H9 (cell line): ENCODE measurements at regions not wholly inside any gene's neighbourhood (a gene's known extent, or its start where the extent isn't known, plus 50 kb on each side); places are given as distances from the start of the nearest gene placed in this dataset.

Source experiments
- DNase-seq: peaks from one replicate; pipeline ENCODE4 v3.0.0-alpha.2; 2017
- H2AFZ ChIP-seq: one replicate; pipeline ENCODE4 v1.6.1; 2013; ENCODE audit warnings: mild to moderate bottlenecking, low read length, control low read depth, moderate library complexity
- H2AK5ac ChIP-seq: 2 replicates; pipeline ENCODE4 v1.6.1; 2013; ENCODE audit warnings: low read length, control low read depth, mixed read lengths; ENCODE audit not compliant: insufficient read length
- H2BK120ac ChIP-seq: one replicate; pipeline ENCODE4 v1.6.1; 2013; ENCODE audit warnings: low read depth, mild to moderate bottlenecking, low read length, control low read depth, inconsistent platforms; ENCODE audit not compliant: poor library complexity, severe bottlenecking
- H2BK12ac ChIP-seq: 2 replicates; pipeline ENCODE4 v1.6.1; 2013; ENCODE audit warnings: low read length, control low read depth, mixed read lengths, low read depth; ENCODE audit not compliant: insufficient read length
- H2BK15ac ChIP-seq: 2 replicates; pipeline ENCODE4 v1.6.1; 2013; ENCODE audit warnings: low read depth, low read length, control low read depth
- H2BK20ac ChIP-seq: one replicate; pipeline ENCODE4 v1.6.1; 2013; ENCODE audit warnings: low read depth, mild to moderate bottlenecking, low read length, control low read depth, inconsistent platforms; ENCODE audit not compliant: poor library complexity, severe bottlenecking
- H2BK5ac ChIP-seq: 2 replicates; pipeline ENCODE4 v1.6.1; 2013; ENCODE audit warnings: low read length, control low read depth, mixed read lengths; ENCODE audit not compliant: insufficient read length
- H3K14ac ChIP-seq: 2 replicates; pipeline ENCODE4 v1.6.1; 2013; ENCODE audit warnings: low read length, control low read depth; ENCODE audit not compliant: insufficient read depth
- H3K18ac ChIP-seq: 2 replicates; pipeline ENCODE4 v1.6.1; 2013; ENCODE audit warnings: low read depth, mild to moderate bottlenecking, mixed read lengths, low read length, control low read depth; ENCODE audit not compliant: insufficient read length
- H3K23ac ChIP-seq: 2 replicates; pipeline ENCODE4 v1.6.1; 2013; ENCODE audit warnings: low read length, control low read depth, mixed read lengths, low read depth; ENCODE audit not compliant: insufficient read length
- H3K23me2 ChIP-seq: 2 replicates; pipeline ENCODE4 v1.6.1; 2013; ENCODE audit warnings: low read depth, mild to moderate bottlenecking, mixed read lengths, low read length, control low read depth; ENCODE audit not compliant: insufficient read length, poor library complexity, severe bottlenecking
- H3K27ac ChIP-seq: 2 replicates; pipeline ENCODE4 v1.5.1; 2013; ENCODE audit warnings: low read length, control low read depth, mixed read lengths, low read depth; ENCODE audit not compliant: insufficient read length
- H3K27me3 ChIP-seq: 2 replicates; pipeline ENCODE4 v1.6.1; 2013; ENCODE audit warnings: low read length, control low read depth, inconsistent platforms; ENCODE audit not compliant: insufficient read depth
- H3K4ac ChIP-seq: 2 replicates; pipeline ENCODE4 v1.6.1; 2013; ENCODE audit warnings: low read depth, mild to moderate bottlenecking, control low read depth, inconsistent platforms, low read length, moderate library complexity
- H3K4me1 ChIP-seq: 2 replicates; pipeline ENCODE4 v1.6.1; 2013; ENCODE audit warnings: low read length, control low read depth, inconsistent platforms; ENCODE audit not compliant: insufficient read depth
- H3K4me2 ChIP-seq: 2 replicates; pipeline ENCODE4 v1.6.1; 2013; ENCODE audit warnings: low read length, control low read depth, mixed read lengths; ENCODE audit not compliant: insufficient read length, insufficient read depth
- H3K56ac ChIP-seq: 2 replicates; pipeline ENCODE4 v1.6.1; 2013; ENCODE audit warnings: low read depth, mild to moderate bottlenecking, mixed read lengths, low read length, control low read depth; ENCODE audit not compliant: insufficient read length
- H3K79me1 ChIP-seq: 2 replicates; pipeline ENCODE4 v1.6.1; 2013; ENCODE audit warnings: low read depth, mild to moderate bottlenecking, moderate library complexity, low read length, control low read depth, inconsistent platforms; ENCODE audit not compliant: insufficient read depth, poor library complexity, severe bottlenecking
- H3K79me2 ChIP-seq: 2 replicates; pipeline ENCODE4 v1.6.1; 2013; ENCODE audit warnings: low read length, control low read depth, inconsistent platforms; ENCODE audit not compliant: insufficient read depth
- H3K9ac ChIP-seq: 2 replicates; pipeline ENCODE4 v1.6.1; 2013; ENCODE audit warnings: low read length, control low read depth, mixed read lengths; ENCODE audit not compliant: insufficient read length; ENCODE audit errors: extremely low read depth
- H3K9me3 ChIP-seq: one replicate; pipeline ENCODE4 v1.6.1; 2013; ENCODE audit warnings: low read depth, low read length, inconsistent platforms; ENCODE audit not compliant: control insufficient read depth
- H3T11ph ChIP-seq: one replicate; pipeline ENCODE4 v1.6.1; 2013; ENCODE audit warnings: mild to moderate bottlenecking, low read length, control low read depth, inconsistent platforms
- H4K20me1 ChIP-seq: one replicate; pipeline ENCODE4 v1.6.1; 2013; ENCODE audit not compliant: control insufficient read depth, insufficient read length, insufficient read depth
- H4K5ac ChIP-seq: 2 replicates; pipeline ENCODE4 v1.6.1; 2013; ENCODE audit warnings: low read depth, mild to moderate bottlenecking, mixed read lengths, low read length, control low read depth; ENCODE audit not compliant: insufficient read length
- H4K8ac ChIP-seq: replicated peaks from 2 replicates; pipeline ENCODE4 v1.6.1; 2013; ENCODE audit warnings: low read length, control low read depth, mixed read lengths, low read depth; ENCODE audit not compliant: insufficient read length
- H4K91ac ChIP-seq: 2 replicates; pipeline ENCODE4 v1.6.1; 2013; ENCODE audit warnings: low read depth, mild to moderate bottlenecking, moderate library complexity, mixed read lengths, low read length, control low read depth; ENCODE audit not compliant: insufficient read length
- H3K27ac Mint-ChIP-seq, 3 experiments: 2 replicates in 2 of 3; 3 replicates in 1 of 3; pipeline ENCODE4 v1.8.0; 2020 to 2021; ENCODE audit warnings: mixed read lengths in 3 of 3, mild to moderate bottlenecking in 1 of 3, moderate library complexity in 1 of 3
- H3K27me3 Mint-ChIP-seq: 2 replicates; pipeline ENCODE4 v1.8.0; 2021; ENCODE audit warnings: low read depth, mild to moderate bottlenecking, moderate library complexity, mixed read lengths
- H3K36me3 Mint-ChIP-seq, 3 experiments: 2 replicates in 2 of 3; 3 replicates in 1 of 3; pipeline ENCODE4 v1.8.0; 2020 to 2021; ENCODE audit warnings: low read depth in 3 of 3, mixed read lengths in 3 of 3; ENCODE audit not compliant: insufficient read depth in 1 of 3
- H3K4me1 Mint-ChIP-seq, 2 experiments: 2 replicates each; pipeline ENCODE4 v1.8.0; 2020; ENCODE audit warnings: mixed read lengths in 2 of 2
- H3K4me3 Mint-ChIP-seq, 2 experiments: 2 replicates in 1 of 2; 3 replicates in 1 of 2; pipeline ENCODE4 v1.8.0; 2020 to 2021; ENCODE audit warnings: mild to moderate bottlenecking in 2 of 2, mixed read lengths in 2 of 2, moderate library complexity in 1 of 2
- H3K9me3 Mint-ChIP-seq, 2 experiments: 2 replicates in 1 of 2; 3 replicates in 1 of 2; pipeline ENCODE4 v1.8.0; 2020; ENCODE audit warnings: mild to moderate bottlenecking in 2 of 2, mixed read lengths in 2 of 2, moderate library complexity in 1 of 2
- WGBS: extraction: QIAGEN DNeasy Blood & Tissue Kit; methylation state at CpG from one replicate; pipeline ENCODE4 v1.1.7; 2013; ENCODE audit warnings: missing lambda C conversion rate, low lambda C conversion rate, mixed read lengths; ENCODE audit not compliant: insufficient read length; ENCODE audit errors: extremely low coverage; 5-methylcytosine and 5-hydroxymethylcytosine counted together
- TF ChIP-seq, protein P1 (sequence below): fragments of 200-600 bp; sonication (generic); conservative IDR thresholded peaks from 3 replicates; pipeline ENCODE4 v1.8.0; 2021; ENCODE audit warnings: antibody characterized with exemption, mild to moderate bottlenecking

GRCh38 chr4:181503687-181504390 is 739.4 kb upstream of the TENM3 start:
- Mint-ChIP-seq H3K9me3 (no peaks in the 10 kb centered on the region), H3K4me3 (no peak overlapping the region), H3K27ac (no peak overlapping the region; a peak in 1 of 7 replicates), H3K27me3 (no peaks in the 10 kb centered on the region; the same call in 1 of the 2 replicates), H3K36me3 (no peaks in the 10 kb centered on the region), H3K4me1 (peaks cover 37 to 44% of the 10 kb centered on the region in 2 experiments)
- Histone ChIP-seq H3K9me3 (no peaks in the 10 kb centered on the region), H3K23ac (no peak overlapping the region), H4K91ac (no peak overlapping the region), H2AFZ (peak overlapping the region; percentile 29), H2BK12ac (no peak overlapping the region), H3K9ac (no peak overlapping the region), H3K23me2 (no peaks in the 10 kb centered on the region), H3K4ac (no peak overlapping the region), H3K56ac (no peak overlapping the region), H3T11ph (no peak overlapping the region), H3K4me2 (no peak overlapping the region), H2AK5ac (no peak overlapping the region), H2BK120ac (no peak overlapping the region), H3K79me2 (no peaks in the 10 kb centered on the region), H2BK15ac (no peak overlapping the region), H3K18ac (peak overlapping the region; percentile 3), H2BK20ac (no peak overlapping the region), H2BK5ac (no peak overlapping the region), H4K20me1 (no peaks in the 10 kb centered on the region), H4K5ac (no peak overlapping the region), H3K79me1 (no peaks in the 10 kb centered on the region), H4K8ac (no peak overlapping the region), H3K4me1 (peaks cover 6% of the 10 kb centered on the region; the same call in 1 of the 2 replicates), H3K27me3 (no peaks in the 10 kb centered on the region), H3K14ac (no peak overlapping the region), H3K27ac (no peak overlapping the region)
- TF ChIP-seq, protein P1, sequence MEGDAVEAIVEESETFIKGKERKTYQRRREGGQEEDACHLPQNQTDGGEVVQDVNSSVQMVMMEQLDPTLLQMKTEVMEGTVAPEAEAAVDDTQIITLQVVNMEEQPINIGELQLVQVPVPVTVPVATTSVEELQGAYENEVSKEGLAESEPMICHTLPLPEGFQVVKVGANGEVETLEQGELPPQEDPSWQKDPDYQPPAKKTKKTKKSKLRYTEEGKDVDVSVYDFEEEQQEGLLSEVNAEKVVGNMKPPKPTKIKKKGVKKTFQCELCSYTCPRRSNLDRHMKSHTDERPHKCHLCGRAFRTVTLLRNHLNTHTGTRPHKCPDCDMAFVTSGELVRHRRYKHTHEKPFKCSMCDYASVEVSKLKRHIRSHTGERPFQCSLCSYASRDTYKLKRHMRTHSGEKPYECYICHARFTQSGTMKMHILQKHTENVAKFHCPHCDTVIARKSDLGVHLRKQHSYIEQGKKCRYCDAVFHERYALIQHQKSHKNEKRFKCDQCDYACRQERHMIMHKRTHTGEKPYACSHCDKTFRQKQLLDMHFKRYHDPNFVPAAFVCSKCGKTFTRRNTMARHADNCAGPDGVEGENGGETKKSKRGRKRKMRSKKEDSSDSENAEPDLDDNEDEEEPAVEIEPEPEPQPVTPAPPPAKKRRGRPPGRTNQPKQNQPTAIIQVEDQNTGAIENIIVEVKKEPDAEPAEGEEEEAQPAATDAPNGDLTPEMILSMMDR: no peak
- DNase-seq: peak; percentile 43
- no CpG with 5 or more reads among the region's 12 CpGs for WGBS
